ENCODE measurements at regions not wholly inside any gene's neighbourhood (a gene's known extent, or its start where the extent isn't known, plus 50 kb on each side); places are given as distances from the start of the nearest gene placed in this dataset.
A peak's percentile ranks its signal among the peaks of the same experiment; 100 is the strongest.

DNA sequence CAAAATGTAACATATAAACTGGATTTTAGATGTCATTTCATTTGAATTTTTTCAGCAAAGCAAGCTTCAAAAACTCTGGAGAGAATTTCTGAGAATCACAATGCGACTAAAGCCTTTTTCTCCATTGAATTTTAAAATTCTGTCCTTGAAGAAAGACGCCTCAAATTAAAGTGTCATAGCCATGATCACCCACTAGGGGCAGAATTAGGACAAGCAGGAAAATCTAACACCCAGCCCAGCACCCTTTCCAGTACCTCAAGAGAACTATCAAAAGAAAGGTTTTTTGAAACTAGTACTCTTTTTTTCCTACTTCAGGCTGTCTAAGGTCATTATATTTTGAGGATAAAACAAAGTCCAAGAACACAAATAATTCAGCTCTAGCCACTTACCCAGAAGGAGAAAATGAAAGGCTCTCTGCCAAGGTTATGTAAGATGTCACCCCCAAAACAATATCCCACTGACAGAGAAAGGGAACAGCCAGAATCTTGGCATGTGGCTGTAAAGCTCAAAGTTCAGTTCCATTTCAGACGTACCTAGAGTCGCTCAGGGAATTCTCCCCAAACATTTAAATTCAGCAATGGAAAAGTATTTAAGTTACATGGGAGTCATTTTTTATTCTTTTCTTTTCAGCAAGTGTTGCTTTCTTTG lies 299.4 kb downstream of the SNX13 start:
- H3K27me3 ChIP-seq (ENCODE audit: insufficient read depth, low read length) = no peaks in the 10 kb centered on the region
- H3K27ac ChIP-seq (ENCODE audit: low read depth, low read length) = no peak overlapping the region
- H2AFZ ChIP-seq (ENCODE audit: low read length, unreplicated experiment) = no peak overlapping the region
- H3K79me2 ChIP-seq (ENCODE audit: control insufficient read depth, insufficient read depth, low read length, unreplicated experiment) = no peaks in the 10 kb centered on the region
- H3K4me1 ChIP-seq (ENCODE audit: control insufficient read depth, insufficient read depth, low read length, unreplicated experiment) = peaks cover 5% of the 10 kb centered on the region
- no peaks in the 10 kb centered on the region for H3K36me3 ChIP-seq (ENCODE audit: insufficient read depth, low read length)
- no peak overlapping the region for H3K4me3 ChIP-seq (ENCODE audit: low read depth, low read length)

DNA sequence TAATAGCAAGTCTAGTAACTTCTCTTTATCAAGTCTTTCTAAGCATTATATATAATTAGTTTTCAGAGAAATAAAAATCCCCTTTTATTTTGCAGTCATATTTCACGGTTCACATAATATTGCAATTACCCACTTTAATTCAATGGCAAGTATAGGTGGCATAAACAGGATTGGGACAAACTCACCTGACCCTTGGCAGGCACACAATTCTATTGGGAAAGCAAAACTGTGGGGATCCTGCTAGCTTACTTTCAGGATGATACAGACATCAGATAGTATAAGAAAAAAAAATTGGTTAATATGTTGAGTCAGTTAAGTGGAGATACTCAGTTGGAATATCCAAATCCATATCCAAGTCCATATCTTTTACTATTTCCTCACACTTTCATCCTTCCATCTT lies 294.8 kb downstream of the SNX13 start:
- H3K4me3 ChIP-seq (ENCODE audit: low read depth, low read length) = no peak overlapping the region
- H3K79me2 ChIP-seq (ENCODE audit: control insufficient read depth, insufficient read depth, low read length, unreplicated experiment) = no peaks in the 10 kb centered on the region
- no peak overlapping the region for H3K27ac ChIP-seq (ENCODE audit: low read depth, low read length)
- H3K27me3 ChIP-seq (ENCODE audit: insufficient read depth, low read length) = no peaks in the 10 kb centered on the region
- no peak overlapping the region for H2AFZ ChIP-seq (ENCODE audit: low read length, unreplicated experiment)
- no peaks in the 10 kb centered on the region for H3K36me3 ChIP-seq (ENCODE audit: insufficient read depth, low read length)
- peaks cover 6% of the 10 kb centered on the region for H3K4me1 ChIP-seq (ENCODE audit: control insufficient read depth, insufficient read depth, low read length, unreplicated experiment)

- Histone ChIP-seq H2AFZ (ENCODE audit: low read length, unreplicated experiment) (no peak overlapping the region), H3K27ac (ENCODE audit: low read depth, low read length) (no peak overlapping the region), H3K36me3 (ENCODE audit: insufficient read depth, low read length) (no peaks in the 10 kb centered on the region), H3K79me2 (ENCODE audit: control insufficient read depth, insufficient read depth, low read length, unreplicated experiment) (no peaks in the 10 kb centered on the region), H3K4me1 (ENCODE audit: control insufficient read depth, insufficient read depth, low read length, unreplicated experiment) (peaks cover 12% of the 10 kb centered on the region), H3K27me3 (ENCODE audit: insufficient read depth, low read length) (no peaks in the 10 kb centered on the region), H3K4me3 (ENCODE audit: low read depth, low read length) (no peak overlapping the region)
Observed at GRCh38 chr7:17646253-17646956, 293.9 kb downstream of the SNX13 start.

DNA sequence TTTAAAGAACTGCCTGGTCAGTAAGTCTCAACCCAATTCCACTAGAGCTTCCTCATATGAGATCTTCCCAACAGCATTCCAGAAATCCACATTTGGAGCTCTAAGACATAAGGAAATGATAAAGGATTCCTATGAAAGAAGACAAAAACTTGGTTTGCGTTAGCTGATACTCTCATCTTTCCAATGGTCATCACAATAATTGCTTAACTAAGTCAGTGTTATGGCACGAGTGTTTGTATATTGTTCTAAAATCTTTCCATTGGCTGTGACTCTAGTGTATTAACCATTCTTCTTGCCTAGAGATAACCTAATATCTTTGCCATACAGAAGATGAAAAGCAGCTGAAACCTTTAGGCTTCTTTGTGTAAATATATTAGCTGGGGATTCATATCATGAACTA lies 289.0 kb downstream of the SNX13 start:
- Histone ChIP-seq H3K36me3 (ENCODE audit: insufficient read depth, low read length) (no peaks in the 10 kb centered on the region), H3K4me1 (ENCODE audit: control insufficient read depth, insufficient read depth, low read length, unreplicated experiment) (peaks cover 19% of the 10 kb centered on the region), H3K27me3 (ENCODE audit: insufficient read depth, low read length) (no peaks in the 10 kb centered on the region), H2AFZ (ENCODE audit: low read length, unreplicated experiment) (peak overlapping the region; percentile 71), H3K4me3 (ENCODE audit: low read depth, low read length) (peak overlapping the region; percentile 4; the same call in 1 of the 2 replicates), H3K27ac (ENCODE audit: low read depth, low read length) (peak overlapping the region; percentile 86), H3K79me2 (ENCODE audit: control insufficient read depth, insufficient read depth, low read length, unreplicated experiment) (no peaks in the 10 kb centered on the region)

GRCh38 chr7:17651863-17652385 lies 288.4 kb downstream of the SNX13 start:
- Histone ChIP-seq H3K4me3 (ENCODE audit: low read depth, low read length) (0 out of 2 replicates have a peak overlapping the region, but pooled peaks have one; percentile 4), H3K79me2 (ENCODE audit: control insufficient read depth, insufficient read depth, low read length, unreplicated experiment) (no peaks in the 10 kb centered on the region), H3K27me3 (ENCODE audit: insufficient read depth, low read length) (no peaks in the 10 kb centered on the region), H2AFZ (ENCODE audit: low read length, unreplicated experiment) (peak overlapping the region; percentile 93), H3K4me1 (ENCODE audit: control insufficient read depth, insufficient read depth, low read length, unreplicated experiment) (peaks cover 16% of the 10 kb centered on the region), H3K36me3 (ENCODE audit: insufficient read depth, low read length) (no peaks in the 10 kb centered on the region), H3K27ac (ENCODE audit: low read depth, low read length) (peak overlapping the region; percentile 86)

GRCh38 chr7:17654940-17655339 lies 285.4 kb downstream of the SNX13 start:
- H3K27me3 ChIP-seq (ENCODE audit: insufficient read depth, low read length) = no peaks in the 10 kb centered on the region
- no peak overlapping the region for H3K4me3 ChIP-seq (ENCODE audit: low read depth, low read length)
- peaks cover 16% of the 10 kb centered on the region for H3K4me1 ChIP-seq (ENCODE audit: control insufficient read depth, insufficient read depth, low read length, unreplicated experiment)
- no peak overlapping the region for H3K27ac ChIP-seq (ENCODE audit: low read depth, low read length)
- H3K79me2 ChIP-seq (ENCODE audit: control insufficient read depth, insufficient read depth, low read length, unreplicated experiment) = no peaks in the 10 kb centered on the region
- no peaks in the 10 kb centered on the region for H3K36me3 ChIP-seq (ENCODE audit: insufficient read depth, low read length)
- H2AFZ ChIP-seq (ENCODE audit: low read length, unreplicated experiment) = peak overlapping the region; percentile 39

GRCh38 chr7:17659126-17659525 lies 281.2 kb downstream of the SNX13 start:
- Histone ChIP-seq H3K4me1 (ENCODE audit: control insufficient read depth, insufficient read depth, low read length, unreplicated experiment) (peaks cover 30% of the 10 kb centered on the region), H2AFZ (ENCODE audit: low read length, unreplicated experiment) (no peak overlapping the region), H3K36me3 (ENCODE audit: insufficient read depth, low read length) (no peaks in the 10 kb centered on the region), H3K27ac (ENCODE audit: low read depth, low read length) (no peak overlapping the region), H3K4me3 (ENCODE audit: low read depth, low read length) (no peak overlapping the region), H3K79me2 (ENCODE audit: control insufficient read depth, insufficient read depth, low read length, unreplicated experiment) (no peaks in the 10 kb centered on the region), H3K27me3 (ENCODE audit: insufficient read depth, low read length) (no peaks in the 10 kb centered on the region)

GRCh38 chr7:17660116-17660515 lies 280.2 kb downstream of the SNX13 start:
- Histone ChIP-seq H3K27me3 (ENCODE audit: insufficient read depth, low read length) (no peaks in the 10 kb centered on the region), H3K36me3 (ENCODE audit: insufficient read depth, low read length) (no peaks in the 10 kb centered on the region), H3K4me1 (ENCODE audit: control insufficient read depth, insufficient read depth, low read length, unreplicated experiment) (peaks cover 30% of the 10 kb centered on the region), H2AFZ (ENCODE audit: low read length, unreplicated experiment) (no peak overlapping the region), H3K27ac (ENCODE audit: low read depth, low read length) (no peak overlapping the region), H3K79me2 (ENCODE audit: control insufficient read depth, insufficient read depth, low read length, unreplicated experiment) (no peaks in the 10 kb centered on the region), H3K4me3 (ENCODE audit: low read depth, low read length) (no peak overlapping the region)

DNA sequence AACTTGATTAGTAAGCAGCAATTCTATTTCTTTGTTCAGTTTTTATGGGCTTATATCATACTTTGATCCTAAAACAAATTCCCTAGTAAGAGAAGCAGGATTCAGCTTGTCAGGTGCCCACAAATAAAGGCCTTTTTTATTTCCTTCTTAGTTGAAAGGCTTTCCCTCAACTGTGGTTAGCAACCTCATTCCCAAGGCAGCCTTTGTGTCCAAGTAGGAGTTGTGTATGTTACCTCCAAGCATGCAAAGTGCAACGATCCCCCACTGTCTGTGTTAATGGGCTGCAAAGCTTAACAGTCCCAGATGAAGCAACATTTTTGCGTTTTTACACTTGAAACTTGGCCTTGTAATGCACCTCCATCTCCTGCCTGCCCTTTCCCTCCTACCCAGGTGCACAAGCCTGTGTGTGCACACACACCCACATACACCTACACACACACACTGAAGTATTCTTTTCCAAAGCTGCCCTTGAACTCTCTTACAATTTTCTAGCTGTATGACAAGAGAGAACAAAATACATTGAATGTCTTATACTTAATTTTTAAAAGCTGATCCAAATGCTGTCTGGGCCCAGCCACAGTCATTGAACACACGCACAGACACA lies 278.2 kb downstream of the SNX13 start:
- Histone ChIP-seq H3K27ac (ENCODE audit: low read depth, low read length) (peak overlapping the region; percentile 91), H3K4me3 (ENCODE audit: low read depth, low read length) (no peak overlapping the region), H3K36me3 (ENCODE audit: insufficient read depth, low read length) (no peaks in the 10 kb centered on the region), H3K4me1 (ENCODE audit: control insufficient read depth, insufficient read depth, low read length, unreplicated experiment) (peaks cover 30% of the 10 kb centered on the region), H3K27me3 (ENCODE audit: insufficient read depth, low read length) (no peaks in the 10 kb centered on the region), H2AFZ (ENCODE audit: low read length, unreplicated experiment) (peak overlapping the region; percentile 59), H3K79me2 (ENCODE audit: control insufficient read depth, insufficient read depth, low read length, unreplicated experiment) (no peaks in the 10 kb centered on the region)

DNA sequence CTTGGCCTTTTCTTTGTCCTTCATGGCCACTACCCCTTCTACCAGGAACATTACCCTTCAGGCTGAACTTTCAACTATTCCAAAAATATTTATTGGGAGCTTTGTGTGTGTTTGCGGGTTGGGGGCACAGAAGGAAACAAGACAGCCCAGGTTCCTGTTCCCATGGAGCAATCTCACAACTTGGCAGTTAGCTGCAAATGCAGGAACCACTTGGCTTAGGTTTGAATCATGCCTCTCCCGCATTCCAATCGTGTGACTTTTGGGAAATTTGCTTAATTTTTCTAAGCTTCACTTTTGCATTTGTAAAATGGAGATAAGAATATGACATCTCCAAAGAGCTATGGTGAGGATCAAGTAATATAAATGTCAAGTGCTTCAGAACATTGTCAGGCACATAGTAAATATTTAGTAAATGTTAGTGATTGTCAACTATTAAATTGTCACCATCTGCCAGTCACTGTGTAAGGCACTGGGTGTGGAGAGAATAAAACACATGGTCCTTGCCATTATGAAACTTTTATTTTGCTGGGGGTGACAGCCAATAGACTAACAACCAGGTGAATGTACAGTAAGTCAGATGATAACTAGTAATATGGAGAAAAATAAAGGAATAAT lies 277.1 kb downstream of the SNX13 start:
- H2AFZ ChIP-seq (ENCODE audit: low read length, unreplicated experiment) = peak overlapping the region; percentile 76
- H3K36me3 ChIP-seq (ENCODE audit: insufficient read depth, low read length) = no peaks in the 10 kb centered on the region
- H3K4me3 ChIP-seq (ENCODE audit: low read depth, low read length) = peak overlapping the region; percentile 52; the same call in 1 of the 2 replicates
- no peaks in the 10 kb centered on the region for H3K79me2 ChIP-seq (ENCODE audit: control insufficient read depth, insufficient read depth, low read length, unreplicated experiment)
- H3K27me3 ChIP-seq (ENCODE audit: insufficient read depth, low read length) = no peaks in the 10 kb centered on the region
- peaks cover 30% of the 10 kb centered on the region for H3K4me1 ChIP-seq (ENCODE audit: control insufficient read depth, insufficient read depth, low read length, unreplicated experiment)
- peak overlapping the region; percentile 91 for H3K27ac ChIP-seq (ENCODE audit: low read depth, low read length)
